Neuronal stem cell (in vitro differentiated cells): ENCODE measurements at regions not wholly inside any gene's neighbourhood (a gene's known extent, or its start where the extent isn't known, plus 50 kb on each side); places are given as distances from the start of the nearest gene placed in this dataset.
"Not testable (repeated sequence)": the region's sequence is repeated elsewhere in the genome, so short reads cannot be mapped to it uniquely, and the experiment has no call there.

Source experiments
- DNase-seq: peaks from one replicate; pipeline ENCODE4 v3.0.0-alpha.2; 2013; ENCODE audit warnings: low spot score
- H2AFZ ChIP-seq: one replicate; pipeline ENCODE4 v1.6.1; 2013; ENCODE audit warnings: mild to moderate bottlenecking, low read length, inconsistent platforms
- H2AK5ac ChIP-seq: 2 replicates; pipeline ENCODE4 v1.6.1; 2013; ENCODE audit warnings: low read depth, mild to moderate bottlenecking, inconsistent platforms, low read length, moderate library complexity, mixed read lengths
- H2BK120ac ChIP-seq: 2 replicates; pipeline ENCODE4 v1.6.1; 2013; ENCODE audit warnings: low read depth, mild to moderate bottlenecking, inconsistent platforms, low read length, moderate library complexity, mixed read lengths
- H2BK12ac ChIP-seq: one replicate; pipeline ENCODE4 v1.6.1; 2013; ENCODE audit warnings: low read length, inconsistent platforms
- H2BK15ac ChIP-seq: 2 replicates; pipeline ENCODE4 v1.6.1; 2013; ENCODE audit warnings: mild to moderate bottlenecking, low read length, inconsistent platforms, mixed read lengths
- H2BK5ac ChIP-seq: one replicate; pipeline ENCODE4 v1.6.1; 2013; ENCODE audit warnings: inconsistent platforms, mild to moderate bottlenecking, low read length, moderate library complexity
- H3K14ac ChIP-seq: one replicate; pipeline ENCODE4 v1.6.1; 2013; ENCODE audit warnings: low read length, inconsistent platforms
- H3K18ac ChIP-seq: 2 replicates; pipeline ENCODE4 v1.6.1; 2013; ENCODE audit warnings: low read length, inconsistent platforms
- H3K23ac ChIP-seq: 2 replicates; pipeline ENCODE4 v1.6.1; 2013; ENCODE audit warnings: low read depth, mild to moderate bottlenecking, mixed read lengths, low read length, inconsistent platforms; ENCODE audit not compliant: poor library complexity
- H3K27ac ChIP-seq: replicated peaks from 3 replicates; pipeline ENCODE4 v1.5.1; 2013; ENCODE audit warnings: low read length, inconsistent platforms
- H3K27me3 ChIP-seq, 3 experiments: 2 replicates each; pipeline ENCODE4 v1.6.1; 2013; ENCODE audit warnings: low read length in 3 of 3, mild to moderate bottlenecking in 2 of 3, inconsistent platforms in 1 of 3, low read depth in 1 of 3, mixed read lengths in 1 of 3, moderate library complexity in 1 of 3; ENCODE audit not compliant: control insufficient read depth in 3 of 3, insufficient read depth in 3 of 3
- H3K36me3 ChIP-seq, 2 donors: replicated peaks in 1 of 2; 2 replicates each; pipeline ENCODE4 v1.6.1; 2013; ENCODE audit warnings: low read length in 2 of 2; ENCODE audit not compliant: control insufficient read depth in 2 of 2, insufficient read depth in 2 of 2
- H3K4ac ChIP-seq: 2 replicates; pipeline ENCODE4 v1.6.1; 2013; ENCODE audit warnings: inconsistent platforms, mild to moderate bottlenecking, low read length, moderate library complexity
- H3K4me1 ChIP-seq, 2 donors: 1 replicate in 1 of 2; 2 replicates in 1 of 2; pipeline ENCODE4 v1.6.1; 2013; ENCODE audit warnings: low read length in 2 of 2, low read depth in 1 of 2; ENCODE audit not compliant: control insufficient read depth in 2 of 2, insufficient read depth in 1 of 2
- H3K4me2 ChIP-seq: one replicate; pipeline ENCODE4 v1.6.1; 2013; ENCODE audit warnings: mild to moderate bottlenecking, low read length, inconsistent platforms; ENCODE audit not compliant: insufficient read depth, poor library complexity, severe bottlenecking
- H3K4me3 ChIP-seq, 2 donors: 2 replicates each; pipeline ENCODE4 v1.5.1; 2013; ENCODE audit warnings: low read length in 2 of 2, mild to moderate bottlenecking in 2 of 2, inconsistent platforms in 1 of 2, moderate library complexity in 1 of 2
- H3K79me1 ChIP-seq: one replicate; pipeline ENCODE4 v1.6.1; 2013; ENCODE audit warnings: low read depth, mild to moderate bottlenecking, inconsistent platforms, low read length, moderate library complexity
- H3K9ac ChIP-seq: one replicate; pipeline ENCODE4 v1.6.1; 2013; ENCODE audit warnings: mild to moderate bottlenecking, low read depth, low read length, inconsistent platforms; ENCODE audit not compliant: poor library complexity
- H3K9me3 ChIP-seq, 2 donors: replicated peaks in 1 of 2; 2 replicates each; pipeline versions ENCODE3 to v1.6.1; 2013; ENCODE audit warnings: low read length in 2 of 2, mild to moderate bottlenecking in 2 of 2, inconsistent platforms in 1 of 2, low read depth in 1 of 2, mixed read lengths in 1 of 2, moderate library complexity in 1 of 2; ENCODE audit not compliant: control insufficient read depth in 2 of 2, insufficient read depth in 1 of 2
- H4K8ac ChIP-seq: one replicate; pipeline ENCODE4 v1.6.1; 2013; ENCODE audit warnings: low read depth, mild to moderate bottlenecking, inconsistent platforms, low read length, moderate library complexity
- H4K91ac ChIP-seq: one replicate; pipeline ENCODE4 v1.6.1; 2013; ENCODE audit warnings: low read length, low read depth, mild to moderate bottlenecking, inconsistent platforms; ENCODE audit not compliant: poor library complexity
- WGBS, 2 donors: extraction: QIAGEN DNeasy Blood & Tissue Kit; methylation state at CpG; one replicate each; pipeline ENCODE4 v1.1.7; 2013; ENCODE audit warnings: missing lambda C conversion rate in 2 of 2, mixed read lengths in 1 of 2; ENCODE audit not compliant: insufficient read length in 2 of 2, insufficient replicate concordance in 1 of 2; ENCODE audit errors: extremely low coverage in 2 of 2; 5-methylcytosine and 5-hydroxymethylcytosine counted together

- H3K4me2 ChIP-seq, H2AFZ ChIP-seq, H2BK12ac ChIP-seq, DNase-seq, H3K18ac ChIP-seq, H3K4ac ChIP-seq, H3K9ac ChIP-seq, H3K4me3 ChIP-seq, H2AK5ac ChIP-seq, H3K27ac ChIP-seq, H3K23ac ChIP-seq, H3K14ac ChIP-seq, H4K8ac ChIP-seq, H4K91ac ChIP-seq, H2BK120ac ChIP-seq, H3K27me3 ChIP-seq, H2BK15ac ChIP-seq, H3K36me3 ChIP-seq, H2BK5ac ChIP-seq, H3K79me1 ChIP-seq, H3K9me3 ChIP-seq, H3K4me1 ChIP-seq: not testable (repeated sequence)
- no CpG with 5 or more reads among the region's 2 CpGs for WGBS, 2 donors
Observed at GRCh38 chrX:79026742-79027141, 81.6 kb downstream of the P2RY10 start.

- H3K4ac ChIP-seq, result no peak overlapping the region
- H4K91ac ChIP-seq, result no peak overlapping the region
- H3K36me3 ChIP-seq, result no peaks in the 10 kb centered on the region
- H3K27me3 ChIP-seq, result no peaks in the 10 kb centered on the region
- no peak overlapping the region for H3K4me3 ChIP-seq
- H2BK12ac ChIP-seq, result no peak overlapping the region
- no peak overlapping the region for H2BK5ac ChIP-seq
- H2AK5ac ChIP-seq, result no peak overlapping the region
- no peak overlapping the region for H3K9ac ChIP-seq
- H4K8ac ChIP-seq, result no peak overlapping the region
- H3K18ac ChIP-seq, result no peak overlapping the region
- H2AFZ ChIP-seq, result no peak overlapping the region
- no peak overlapping the region for H3K23ac ChIP-seq
- no peak overlapping the region for H2BK120ac ChIP-seq
- no peak overlapping the region for H3K4me2 ChIP-seq
- no peaks in the 10 kb centered on the region for H3K9me3 ChIP-seq
- no peak for DNase-seq
- H2BK15ac ChIP-seq, result no peak overlapping the region
- no peak overlapping the region for H3K14ac ChIP-seq
- no peak overlapping the region for H3K27ac ChIP-seq
- WGBS, 2 donors, result no CpG with 5 or more reads among the region's 1 CpG
- H3K4me1 ChIP-seq, result no peaks in the 10 kb centered on the region
- H3K79me1 ChIP-seq, result no peaks in the 10 kb centered on the region
Observed at GRCh38 chrX:79035421-79035820, 90.2 kb downstream of the P2RY10 start.

GRCh38 chrX:79036157-79036880 lies 91.1 kb downstream of the P2RY10 start:
- H3K4me2 ChIP-seq, result no peak overlapping the region
- no peak overlapping the region for H2BK12ac ChIP-seq
- H3K23ac ChIP-seq, result no peak overlapping the region
- H4K91ac ChIP-seq, result no peak overlapping the region
- H3K4me3 ChIP-seq, result no peak overlapping the region
- no peaks in the 10 kb centered on the region for H3K9me3 ChIP-seq
- no peak overlapping the region for H4K8ac ChIP-seq
- no peak overlapping the region for H2AK5ac ChIP-seq
- no peak overlapping the region for H3K4ac ChIP-seq
- H3K27me3 ChIP-seq, result no peaks in the 10 kb centered on the region
- no peak for DNase-seq
- H3K79me1 ChIP-seq, result no peaks in the 10 kb centered on the region
- H3K4me1 ChIP-seq, result no peaks in the 10 kb centered on the region
- no peak overlapping the region for H2BK120ac ChIP-seq
- no peak overlapping the region for H3K9ac ChIP-seq
- no peak overlapping the region for H3K18ac ChIP-seq
- no peak overlapping the region for H2BK5ac ChIP-seq
- no peak overlapping the region for H3K14ac ChIP-seq
- H2BK15ac ChIP-seq, result no peak overlapping the region
- no peaks in the 10 kb centered on the region for H3K36me3 ChIP-seq
- H3K27ac ChIP-seq, result no peak overlapping the region
- WGBS, 2 donors, result no CpG with 5 or more reads among the region's 4 CpGs
- H2AFZ ChIP-seq, result no peak overlapping the region

GRCh38 chrX:79065696-79066095 lies 78.8 kb upstream of the GPR174 start:
- no peak overlapping the region for H4K91ac ChIP-seq
- H2AK5ac ChIP-seq, result no peak overlapping the region
- no peak overlapping the region for H3K14ac ChIP-seq
- H2BK5ac ChIP-seq, result no peak overlapping the region
- no peak overlapping the region for H3K18ac ChIP-seq
- no peak overlapping the region for H2BK12ac ChIP-seq
- H3K27ac ChIP-seq, result no peak overlapping the region
- H3K9me3 ChIP-seq, result no peaks in the 10 kb centered on the region
- H3K36me3 ChIP-seq, result no peaks in the 10 kb centered on the region
- H2BK15ac ChIP-seq, result no peak overlapping the region
- no peak overlapping the region for H3K4ac ChIP-seq
- H4K8ac ChIP-seq, result no peak overlapping the region
- no peak overlapping the region for H3K4me2 ChIP-seq
- no peak for DNase-seq
- no peak overlapping the region for H2AFZ ChIP-seq
- H3K27me3 ChIP-seq, result no peaks in the 10 kb centered on the region
- H2BK120ac ChIP-seq, result no peak overlapping the region
- no peak overlapping the region for H3K4me3 ChIP-seq
- H3K79me1 ChIP-seq, result no peaks in the 10 kb centered on the region
- H3K4me1 ChIP-seq, result no peaks in the 10 kb centered on the region
- no CpG with 5 or more reads among the region's 5 CpGs for WGBS, 2 donors
- H3K9ac ChIP-seq, result no peak overlapping the region
- H3K23ac ChIP-seq, result no peak overlapping the region
